ENCODE measurements at regions not wholly inside any gene's neighbourhood (a gene's known extent, or its start where the extent isn't known, plus 50 kb on each side); places are given as distances from the start of the nearest gene placed in this dataset.

DNA sequence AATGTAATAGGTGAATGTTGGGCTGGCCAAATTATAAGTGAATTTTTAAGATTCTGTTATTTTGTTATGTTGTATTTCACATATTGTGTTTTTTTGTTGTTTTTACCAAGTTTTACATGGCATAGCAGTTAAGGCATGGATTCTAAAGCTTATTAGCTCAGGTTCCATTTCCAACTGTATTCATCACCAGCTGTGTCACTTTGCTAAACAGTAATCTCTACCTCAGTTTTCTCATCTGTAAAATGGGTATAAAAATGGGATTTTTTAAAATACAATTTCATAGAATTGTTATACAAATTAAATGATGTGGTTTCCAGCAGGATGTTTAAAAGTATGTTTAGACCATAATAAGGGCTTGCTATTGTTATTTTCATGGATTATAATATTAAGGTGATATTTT lies 512.2 kb downstream of the SLC16A7 start:
- TF ChIP-seq CTCF (IDR thresholded peaks at IDR 0.05 in 2 of 3, conservative IDR thresholded peaks at IDR 0.05 in 1 of 3; ENCODE audit: borderline replicate concordance in 1 of 3, insufficient read depth in 1 of 3, low read depth in 2 of 3, low read length in 2 of 3) (no peak), ZNF274 (IDR thresholded peaks at IDR 0.05; ENCODE audit: low read depth, low read length) (no peak), RAD21 (IDR thresholded peaks at IDR 0.05; ENCODE audit: low read depth) (no peak), POLR2AphosphoS5 (IDR thresholded peaks at IDR 0.05; ENCODE audit: low read depth, low read length) (no peak), EGR1 (IDR thresholded peaks at IDR 0.05; ENCODE audit: low read depth) (no peak), ZFX (IDR thresholded peaks at IDR 0.05) (no peak), POLR2A (IDR thresholded peaks at IDR 0.05; ENCODE audit: borderline replicate concordance, extremely low read depth, insufficient read depth, insufficient read length) (no peak), EZH2phosphoT487 (IDR thresholded peaks at IDR 0.05; ENCODE audit: borderline replicate concordance) (no peak)
- TF ChIP-seq, protein P1, sequence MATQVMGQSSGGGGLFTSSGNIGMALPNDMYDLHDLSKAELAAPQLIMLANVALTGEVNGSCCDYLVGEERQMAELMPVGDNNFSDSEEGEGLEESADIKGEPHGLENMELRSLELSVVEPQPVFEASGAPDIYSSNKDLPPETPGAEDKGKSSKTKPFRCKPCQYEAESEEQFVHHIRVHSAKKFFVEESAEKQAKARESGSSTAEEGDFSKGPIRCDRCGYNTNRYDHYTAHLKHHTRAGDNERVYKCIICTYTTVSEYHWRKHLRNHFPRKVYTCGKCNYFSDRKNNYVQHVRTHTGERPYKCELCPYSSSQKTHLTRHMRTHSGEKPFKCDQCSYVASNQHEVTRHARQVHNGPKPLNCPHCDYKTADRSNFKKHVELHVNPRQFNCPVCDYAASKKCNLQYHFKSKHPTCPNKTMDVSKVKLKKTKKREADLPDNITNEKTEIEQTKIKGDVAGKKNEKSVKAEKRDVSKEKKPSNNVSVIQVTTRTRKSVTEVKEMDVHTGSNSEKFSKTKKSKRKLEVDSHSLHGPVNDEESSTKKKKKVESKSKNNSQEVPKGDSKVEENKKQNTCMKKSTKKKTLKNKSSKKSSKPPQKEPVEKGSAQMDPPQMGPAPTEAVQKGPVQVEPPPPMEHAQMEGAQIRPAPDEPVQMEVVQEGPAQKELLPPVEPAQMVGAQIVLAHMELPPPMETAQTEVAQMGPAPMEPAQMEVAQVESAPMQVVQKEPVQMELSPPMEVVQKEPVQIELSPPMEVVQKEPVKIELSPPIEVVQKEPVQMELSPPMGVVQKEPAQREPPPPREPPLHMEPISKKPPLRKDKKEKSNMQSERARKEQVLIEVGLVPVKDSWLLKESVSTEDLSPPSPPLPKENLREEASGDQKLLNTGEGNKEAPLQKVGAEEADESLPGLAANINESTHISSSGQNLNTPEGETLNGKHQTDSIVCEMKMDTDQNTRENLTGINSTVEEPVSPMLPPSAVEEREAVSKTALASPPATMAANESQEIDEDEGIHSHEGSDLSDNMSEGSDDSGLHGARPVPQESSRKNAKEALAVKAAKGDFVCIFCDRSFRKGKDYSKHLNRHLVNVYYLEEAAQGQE (IDR thresholded peaks at IDR 0.05; ENCODE audit: low read depth) = no peak
